Neural progenitor cell (in vitro differentiated cells): ENCODE measurements at regions not wholly inside any gene's neighbourhood (a gene's known extent, or its start where the extent isn't known, plus 50 kb on each side); places are given as distances from the start of the nearest gene placed in this dataset.
"Not testable (repeated sequence)": the region's sequence is repeated elsewhere in the genome, so short reads cannot be mapped to it uniquely, and the experiment has no call there.

Experiments used
- DNase-seq: peaks from one replicate; pipeline ENCODE4 v3.0.0-alpha.2; 2016; ENCODE audit warnings: low spot score
- H2AFZ ChIP-seq: fragments of 200-600 bp; sonication (generic); replicated peaks from 2 replicates; pipeline ENCODE4 v1.6.1; 2016; ENCODE audit warnings: antibody characterized with exemption
- H3F3A ChIP-seq: fragments of 200-600 bp; sonication (generic); 2 replicates; pipeline ENCODE4 v1.6.1; 2016; ENCODE audit warnings: antibody characterized with exemption, low read depth
- H3K27ac ChIP-seq: fragments of 200-600 bp; sonication (generic); 2 replicates; pipeline ENCODE4 v1.5.1; 2016; ENCODE audit warnings: mild to moderate bottlenecking
- H3K27me3 ChIP-seq: fragments of 200-600 bp; sonication (generic); 2 replicates; pipeline ENCODE4 v1.6.1; 2016; ENCODE audit warnings: mild to moderate bottlenecking, moderate library complexity
- H3K36me3 ChIP-seq: fragments of 200-600 bp; sonication (generic); 2 replicates; pipeline ENCODE4 v1.5.1; 2016
- H3K4me1 ChIP-seq: fragments of 200-600 bp; sonication (generic); 2 replicates; pipeline ENCODE4 v1.6.1; 2016; ENCODE audit warnings: mixed run types
- H3K4me2 ChIP-seq: fragments of 200-600 bp; sonication (generic); 2 replicates; pipeline ENCODE4 v1.6.1; 2016
- H3K4me3 ChIP-seq: fragments of 200-600 bp; sonication (generic); 2 replicates; pipeline ENCODE4 v1.5.1; 2016
- H3K79me2 ChIP-seq: fragments of 200-600 bp; sonication (generic); 2 replicates; pipeline ENCODE4 v1.6.1; 2016; ENCODE audit warnings: low read depth
- H3K9ac ChIP-seq: fragments of 200-600 bp; sonication (generic); 2 replicates; pipeline ENCODE4 v1.6.1; 2016
- H3K9me3 ChIP-seq: fragments of 200-600 bp; sonication (generic); 2 replicates; pipeline ENCODE4 v1.5.1; 2016; ENCODE audit warnings: low read depth
- H4K20me1 ChIP-seq: fragments of 200-600 bp; sonication (generic); 2 replicates; pipeline ENCODE4 v1.6.1; 2016; ENCODE audit warnings: low read depth
- H3K27ac Mint-ChIP-seq: 3 replicates; pipeline ENCODE4 v1.8.0; 2021; ENCODE audit warnings: mixed read lengths
- H3K27me3 Mint-ChIP-seq: 2 replicates; pipeline ENCODE4 v1.8.0; 2022; ENCODE audit warnings: low read depth, mild to moderate bottlenecking, inconsistent platforms, moderate library complexity, mixed read lengths; ENCODE audit not compliant: insufficient read depth
- H3K36me3 Mint-ChIP-seq: 3 replicates; pipeline ENCODE4 v1.8.0; 2021; ENCODE audit warnings: mixed read lengths
- H3K4me1 Mint-ChIP-seq: 3 replicates; pipeline ENCODE4 v1.8.0; 2021; ENCODE audit warnings: mixed read lengths
- H3K4me3 Mint-ChIP-seq: 3 replicates; pipeline ENCODE4 v1.8.0; 2021; ENCODE audit warnings: mild to moderate bottlenecking, moderate library complexity, mixed read lengths
- H3K9me3 Mint-ChIP-seq: 3 replicates; pipeline ENCODE4 v1.8.0; 2020; ENCODE audit warnings: mixed read lengths
- CTCF ChIP-seq: fragments of 200-600 bp; sonication (generic); IDR thresholded peaks from 2 replicates; pipeline ENCODE4 v1.5.1; 2017; ENCODE audit warnings: antibody characterized with exemption, mild to moderate bottlenecking
- EZH2 ChIP-seq: fragments of 200-600 bp; sonication (generic); IDR thresholded peaks from 2 replicates; pipeline ENCODE4 v1.6.1; 2017; ENCODE audit warnings: antibody characterized with exemption, mild to moderate bottlenecking, moderate library complexity
- EZH2phosphoT487 ChIP-seq: fragments of 200-600 bp; sonication (generic); IDR thresholded peaks from 2 replicates; pipeline ENCODE4 v1.6.1; 2017; ENCODE audit warnings: antibody characterized with exemption

GRCh38 chr1:59214248-59215208, 82.4 kb upstream of the FGGY start:
- Histone ChIP-seq H3F3A (no peaks in the 10 kb centered on the region), H3K4me2 (no peak overlapping the region), H3K9ac (no peak overlapping the region), H3K9me3 (no peaks in the 10 kb centered on the region), H3K79me2 (no peaks in the 10 kb centered on the region), H3K4me1 (no peaks in the 10 kb centered on the region), H3K27me3 (no peaks in the 10 kb centered on the region), H3K27ac (no peak overlapping the region), H4K20me1 (no peaks in the 10 kb centered on the region), H3K36me3 (no peaks in the 10 kb centered on the region), H3K4me3 (no peak overlapping the region), H2AFZ (no peak overlapping the region)
- TF ChIP-seq EZH2 (no peak), EZH2phosphoT487 (no peak), CTCF (no peak)
- Mint-ChIP-seq H3K9me3 (peaks cover 13% of the 10 kb centered on the region), H3K4me1 (no peaks in the 10 kb centered on the region), H3K36me3 (no peaks in the 10 kb centered on the region), H3K27ac (no peak overlapping the region), H3K4me3 (no peak overlapping the region), H3K27me3 (peaks cover 7% of the 10 kb centered on the region)
- no peak for DNase-seq

- no peak overlapping the region for H3K27ac Mint-ChIP-seq
Observed at GRCh38 chr1:59215766-59216291, 81.1 kb upstream of the FGGY start.

GRCh38 chr1:59217439-59217838, 79.5 kb upstream of the FGGY start:
- not testable (repeated sequence) for H3K36me3 ChIP-seq, H3K79me2 ChIP-seq, H3K9ac ChIP-seq, H2AFZ ChIP-seq, H3K4me1 ChIP-seq, H3K27ac ChIP-seq, H3F3A ChIP-seq, DNase-seq, H3K4me2 ChIP-seq, H3K27me3 Mint-ChIP-seq, H3K4me3 ChIP-seq, H3K9me3 Mint-ChIP-seq, H3K36me3 Mint-ChIP-seq, H4K20me1 ChIP-seq, H3K9me3 ChIP-seq, H3K4me3 Mint-ChIP-seq, H3K4me1 Mint-ChIP-seq, H3K27ac Mint-ChIP-seq, H3K27me3 ChIP-seq

More at GRCh38 chr1:59215766-59216291, 81.1 kb upstream of the FGGY start:
- Mint-ChIP-seq H3K9me3 (peaks cover 9% of the 10 kb centered on the region), H3K36me3 (no peaks in the 10 kb centered on the region), H3K4me1 (no peaks in the 10 kb centered on the region), H3K4me3 (no peak overlapping the region), H3K27me3 (peaks cover 7% of the 10 kb centered on the region)
- Histone ChIP-seq H3K27me3 (no peaks in the 10 kb centered on the region), H3K36me3 (no peaks in the 10 kb centered on the region), H3K4me3 (no peak overlapping the region), H3K9me3 (no peaks in the 10 kb centered on the region), H3K9ac (no peak overlapping the region), H3K79me2 (no peaks in the 10 kb centered on the region), H3F3A (no peaks in the 10 kb centered on the region), H4K20me1 (no peaks in the 10 kb centered on the region), H3K4me1 (no peaks in the 10 kb centered on the region), H3K4me2 (no peak overlapping the region), H3K27ac (no peak overlapping the region), H2AFZ (no peak overlapping the region)
- no peak for TF ChIP-seq EZH2
- no peak for TF ChIP-seq EZH2phosphoT487
- TF ChIP-seq CTCF = no peak
- DNase-seq = no peak
